Heart left ventricle (tissue), 13 donors: ENCODE measurements at regions not wholly inside any gene's neighbourhood (a gene's known extent, or its start where the extent isn't known, plus 50 kb on each side); places are given as distances from the start of the nearest gene placed in this dataset.

Experiments used
- POLR2A ChIP-seq, 2 donors: fragments of 450-650 bp; IDR thresholded peaks; one replicate each; pipeline ENCODE4 v1.6.1; 2017; ENCODE audit warnings: antibody characterized with exemption in 2 of 2, mild to moderate bottlenecking in 2 of 2, moderate library complexity in 2 of 2
- TF ChIP-seq, protein P1 (sequence below), 12 donors: fragments of 200-600 bp; sonication (generic) in 4 of 12; IDR thresholded peaks; one replicate each; pipeline versions ENCODE4 v1.5.0 to v1.8.0; 2018 to 2022; ENCODE audit warnings: antibody characterized with exemption in 12 of 12, mild to moderate bottlenecking in 5 of 12
- donor health status: ischemic (EF 13 %, LVEDD 7.1; RV severe dilation, severe dysfunction).
- donor health status: DM: no; HTN: yes; CAD: no.
- donor health status: DM: no; HTN: no; CAD: no.
- donor health status: ischemic (EF 25% LVEDD 6.9; RV normal size, moderate dysfunction).
- donor health status: ischemic (EF 25% LVEDD 5.7; RV mildly dilated, moderate dysfunction).
- donor health status: ischemic (EF 35%, LVEDD 5.7; RV mildly dilated, moderate dysfunction).
- donor health status: nonischemic (EF 11% LVEDD 7.7; RV severe dilation, severe dysfunction).
- donor health status: DM: yes; HTN: yes; CAD: no.
- donor health status: PGD.
- donor health status: ischemic (EF 29% LVEDD 5.4; RV normal size, mild dysfunction).
- donor health status: nonischemic (EF 23%, LVEDD 6.1; RV moderate dilation, normal function).

DNA sequence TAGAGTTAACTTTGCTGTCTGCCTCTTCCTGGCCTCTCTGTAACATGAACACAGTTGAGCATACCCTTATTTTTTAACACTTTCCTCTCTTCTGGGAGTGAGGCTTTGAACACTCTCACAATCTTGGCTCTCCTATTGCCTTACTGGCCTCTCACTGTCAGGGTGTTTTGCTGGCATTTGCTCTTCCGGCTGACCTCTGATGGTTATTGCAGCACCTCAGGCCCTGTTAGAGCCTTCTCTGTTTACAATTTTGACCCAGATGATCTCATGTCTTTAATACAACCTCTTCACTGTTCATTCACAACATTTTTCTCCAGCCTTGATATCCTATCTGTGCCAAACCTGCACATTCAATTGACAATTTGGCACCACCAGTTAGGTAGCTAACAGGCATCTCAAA is 357.8 kb upstream of the USP15 start:
- TF ChIP-seq POLR2A (IDR thresholded peaks at IDR 0.05) = no peak
- TF ChIP-seq, protein P1, sequence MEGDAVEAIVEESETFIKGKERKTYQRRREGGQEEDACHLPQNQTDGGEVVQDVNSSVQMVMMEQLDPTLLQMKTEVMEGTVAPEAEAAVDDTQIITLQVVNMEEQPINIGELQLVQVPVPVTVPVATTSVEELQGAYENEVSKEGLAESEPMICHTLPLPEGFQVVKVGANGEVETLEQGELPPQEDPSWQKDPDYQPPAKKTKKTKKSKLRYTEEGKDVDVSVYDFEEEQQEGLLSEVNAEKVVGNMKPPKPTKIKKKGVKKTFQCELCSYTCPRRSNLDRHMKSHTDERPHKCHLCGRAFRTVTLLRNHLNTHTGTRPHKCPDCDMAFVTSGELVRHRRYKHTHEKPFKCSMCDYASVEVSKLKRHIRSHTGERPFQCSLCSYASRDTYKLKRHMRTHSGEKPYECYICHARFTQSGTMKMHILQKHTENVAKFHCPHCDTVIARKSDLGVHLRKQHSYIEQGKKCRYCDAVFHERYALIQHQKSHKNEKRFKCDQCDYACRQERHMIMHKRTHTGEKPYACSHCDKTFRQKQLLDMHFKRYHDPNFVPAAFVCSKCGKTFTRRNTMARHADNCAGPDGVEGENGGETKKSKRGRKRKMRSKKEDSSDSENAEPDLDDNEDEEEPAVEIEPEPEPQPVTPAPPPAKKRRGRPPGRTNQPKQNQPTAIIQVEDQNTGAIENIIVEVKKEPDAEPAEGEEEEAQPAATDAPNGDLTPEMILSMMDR (IDR thresholded peaks at IDR 0.05) = no peak
